ENCODE measurements at regions not wholly inside any gene's neighbourhood (a gene's known extent, or its start where the extent isn't known, plus 50 kb on each side); places are given as distances from the start of the nearest gene placed in this dataset.

- H3K23ac ChIP-seq (ENCODE audit: insufficient read length, low read depth, low read length): no peak overlapping the region
- H3K4me1 ChIP-seq (ENCODE audit: insufficient read depth, low read length): no peaks in the 10 kb centered on the region
- peaks cover 14 to 24% of the 10 kb centered on the region in 2 experiments for H3K9me3 Mint-ChIP-seq
- H3K4me3 Mint-ChIP-seq: no peak overlapping the region
- WGBS (ENCODE audit: extremely low coverage, insufficient read length, low lambda C conversion rate): no CpG with 5 or more reads among the region's 1 CpG
- peaks cover 10 to 17% of the 10 kb centered on the region in 2 experiments for H3K4me1 Mint-ChIP-seq
- no peak overlapping the region for H2BK120ac ChIP-seq (ENCODE audit: low read depth, low read length, poor library complexity, severe bottlenecking)
- H3K9ac ChIP-seq (ENCODE audit: extremely low read depth, insufficient read length, low read length): no peak overlapping the region
- no peak for TF ChIP-seq CTCF (conservative IDR thresholded peaks at IDR 0.05)
- H3K4me2 ChIP-seq (ENCODE audit: insufficient read depth, insufficient read length, low read length): no peak overlapping the region
- H3K27me3 ChIP-seq (ENCODE audit: insufficient read depth, low read length): no peaks in the 10 kb centered on the region
- no peaks in the 10 kb centered on the region for H4K20me1 ChIP-seq (ENCODE audit: control insufficient read depth, insufficient read depth, insufficient read length)
- no peak overlapping the region for H4K91ac ChIP-seq (ENCODE audit: insufficient read length, low read depth, low read length)
- no peak overlapping the region for H3K18ac ChIP-seq (ENCODE audit: insufficient read length, low read depth, low read length)
- no peaks in the 10 kb centered on the region for H3K79me1 ChIP-seq (ENCODE audit: insufficient read depth, low read depth, low read length, poor library complexity, severe bottlenecking)
- H2AK5ac ChIP-seq (ENCODE audit: insufficient read length, low read length): no peak overlapping the region
- H3K79me2 ChIP-seq (ENCODE audit: insufficient read depth, low read length): no peaks in the 10 kb centered on the region
- H3K56ac ChIP-seq (ENCODE audit: insufficient read length, low read depth, low read length): no peak overlapping the region
- no peak for DNase-seq
- H4K5ac ChIP-seq (ENCODE audit: insufficient read length, low read depth, low read length): no peak overlapping the region
- H2BK12ac ChIP-seq (ENCODE audit: insufficient read length, low read depth, low read length): no peak overlapping the region
- H3K4ac ChIP-seq (ENCODE audit: low read depth, low read length): no peak overlapping the region
- H2AFZ ChIP-seq (ENCODE audit: low read length): no peak overlapping the region
- no peaks in the 10 kb centered on the region for H3K23me2 ChIP-seq (ENCODE audit: insufficient read length, low read depth, low read length, poor library complexity, severe bottlenecking)
- H3T11ph ChIP-seq (ENCODE audit: low read length): no peak overlapping the region
- no peak overlapping the region for H3K27ac ChIP-seq (ENCODE audit: insufficient read length, low read depth, low read length)
- no peak overlapping the region for H2BK20ac ChIP-seq (ENCODE audit: low read depth, low read length, poor library complexity, severe bottlenecking)
- no peak overlapping the region for H4K8ac ChIP-seq (replicated peaks; ENCODE audit: insufficient read length, low read depth, low read length)
- no peak overlapping the region for H3K14ac ChIP-seq (ENCODE audit: insufficient read depth, low read length)
- H3K27ac Mint-ChIP-seq: no peak overlapping the region
- peaks cover 6 to 13% (median 9%) of the 10 kb centered on the region in 3 experiments for H3K36me3 Mint-ChIP-seq (ENCODE audit: insufficient read depth in 1 of 3, low read depth in 3 of 3)
- no peak overlapping the region for H2BK5ac ChIP-seq (ENCODE audit: insufficient read length, low read length)
- H2BK15ac ChIP-seq (ENCODE audit: low read depth, low read length): no peak overlapping the region
- no peaks in the 10 kb centered on the region for H3K27me3 Mint-ChIP-seq (ENCODE audit: low read depth)
- H3K9me3 ChIP-seq (ENCODE audit: control insufficient read depth, low read depth, low read length): no peaks in the 10 kb centered on the region
These were observed 211.2 kb downstream of the PTGER3 start for GRCh38 chr1:70836456-70836855.

All from H9 (cell line).